ENCODE measurements at regions not wholly inside any gene's neighbourhood (a gene's known extent, or its start where the extent isn't known, plus 50 kb on each side); places are given as distances from the start of the nearest gene placed in this dataset.

- DNase-seq (ENCODE audit: missing footprints) (no peak), ATAC-seq (no peak)
- intact Hi-C loops (cut with DNase I): no loop called here
Observed at GRCh38 chr3:59121346-59122144, 71.7 kb upstream of the CFAP20DC start.

- DNase-seq (ENCODE audit: missing footprints) (no peak), ATAC-seq (no peak)
- intact Hi-C loops (cut with DNase I): no loop called here
Observed at GRCh38 chr3:59118928-59119327, 69.1 kb upstream of the CFAP20DC start.

- intact Hi-C loops (cut with DNase I): no loop called here
- no peak for DNase-seq (ENCODE audit: missing footprints)
- no peak for ATAC-seq
Observed at GRCh38 chr3:59117396-59117795, 67.6 kb upstream of the CFAP20DC start.

- ATAC-seq (no peak), DNase-seq (ENCODE audit: missing footprints) (no peak)
- intact Hi-C loops (cut with DNase I): no loop called here
Observed at GRCh38 chr3:59116233-59116537, 66.4 kb upstream of the CFAP20DC start.

GRCh38 chr3:59115364-59116232 is 65.8 kb upstream of the CFAP20DC start:
- ATAC-seq (no peak), DNase-seq (ENCODE audit: missing footprints) (no peak)
- intact Hi-C loops (cut with DNase I): no loop called here

- no peak for ATAC-seq
- DNase-seq (ENCODE audit: missing footprints): no peak
- intact Hi-C loops (cut with DNase I): no loop called here
Observed at GRCh38 chr3:59107856-59108815, 58.3 kb upstream of the CFAP20DC start.

- intact Hi-C loops (cut with DNase I): no loop called here
- ATAC-seq: no peak
- no peak for DNase-seq (ENCODE audit: missing footprints)
Observed at GRCh38 chr3:59106085-59106648, 56.3 kb upstream of the CFAP20DC start.

GRCh38 chr3:59103552-59103951 is 53.7 kb upstream of the CFAP20DC start:
- intact Hi-C loops (cut with DNase I): no loop called here
- ATAC-seq (no peak), DNase-seq (ENCODE audit: missing footprints) (no peak)

GRCh38 chr3:59101231-59101736 is 51.5 kb upstream of the CFAP20DC start:
- intact Hi-C loops (cut with DNase I): no loop called here
- DNase-seq (ENCODE audit: missing footprints) (no peak), ATAC-seq (no peak)

Measured in Right ventricle myocardium inferior (tissue), 1 donor.